Body of pancreas (tissue), 4 donors: ENCODE measurements at regions not wholly inside any gene's neighbourhood (a gene's known extent, or its start where the extent isn't known, plus 50 kb on each side); places are given as distances from the start of the nearest gene placed in this dataset.

Experiments
- POLR2A ChIP-seq, 3 donors: fragments of 450-650 bp; IDR thresholded peaks; one replicate each; pipeline ENCODE4 v1.6.1; 2016; ENCODE audit warnings: antibody characterized with exemption in 3 of 3, mild to moderate bottlenecking in 2 of 3
- TF ChIP-seq, protein P1 (sequence below), 7 experiments: fragments of 450-650 bp in 4 of 7; fragments of 200-600 bp in 3 of 7; sonication (generic) in 3 of 7; IDR thresholded peaks; one replicate each; pipeline ENCODE4 v1.5.1; 2016 to 2019; ENCODE audit warnings: antibody characterized with exemption in 7 of 7

DNA sequence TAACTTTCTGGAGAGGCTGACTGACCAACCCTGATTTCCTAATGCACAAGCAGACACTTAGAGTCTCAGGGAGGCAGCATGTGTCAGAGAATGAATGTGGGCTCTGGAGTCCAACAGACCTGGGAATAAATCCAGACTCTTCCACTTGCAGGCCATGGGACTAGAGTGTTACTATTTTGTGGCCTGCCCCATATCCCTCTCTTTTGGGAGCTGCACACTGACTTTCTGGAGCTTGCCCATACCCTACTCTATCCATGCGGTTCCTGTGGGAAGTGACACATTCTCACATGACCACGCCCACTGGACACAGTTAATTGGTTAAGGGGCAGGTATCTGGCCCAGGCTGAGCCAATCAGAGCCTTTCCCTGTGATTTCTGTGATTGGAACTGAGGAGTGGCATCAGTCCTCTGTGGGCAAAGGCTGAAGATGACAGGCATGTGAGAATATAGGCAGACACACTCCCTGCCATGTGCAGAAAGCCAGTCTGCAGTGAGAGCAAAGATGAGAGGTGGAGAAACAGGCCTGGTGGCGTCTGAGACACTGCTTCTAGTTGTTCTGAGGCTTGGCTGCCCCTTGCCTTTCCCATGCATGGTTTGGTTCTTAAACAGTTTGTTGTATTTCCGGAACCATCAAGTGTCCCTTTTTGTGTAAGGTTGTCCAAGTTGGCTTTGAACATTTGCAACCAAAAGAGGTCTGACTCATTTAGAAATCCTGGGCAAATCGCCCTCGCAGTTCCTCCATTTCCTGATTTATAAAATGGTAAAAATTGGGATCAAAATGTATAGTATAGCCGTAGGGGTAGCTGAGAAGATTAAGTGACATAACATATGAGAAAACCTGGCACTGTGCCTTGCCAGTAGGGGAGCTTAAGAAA, 125.6 kb downstream of the CDC5L start:
- no peak for TF ChIP-seq POLR2A (IDR thresholded peaks at IDR 0.05)
- TF ChIP-seq, protein P1, sequence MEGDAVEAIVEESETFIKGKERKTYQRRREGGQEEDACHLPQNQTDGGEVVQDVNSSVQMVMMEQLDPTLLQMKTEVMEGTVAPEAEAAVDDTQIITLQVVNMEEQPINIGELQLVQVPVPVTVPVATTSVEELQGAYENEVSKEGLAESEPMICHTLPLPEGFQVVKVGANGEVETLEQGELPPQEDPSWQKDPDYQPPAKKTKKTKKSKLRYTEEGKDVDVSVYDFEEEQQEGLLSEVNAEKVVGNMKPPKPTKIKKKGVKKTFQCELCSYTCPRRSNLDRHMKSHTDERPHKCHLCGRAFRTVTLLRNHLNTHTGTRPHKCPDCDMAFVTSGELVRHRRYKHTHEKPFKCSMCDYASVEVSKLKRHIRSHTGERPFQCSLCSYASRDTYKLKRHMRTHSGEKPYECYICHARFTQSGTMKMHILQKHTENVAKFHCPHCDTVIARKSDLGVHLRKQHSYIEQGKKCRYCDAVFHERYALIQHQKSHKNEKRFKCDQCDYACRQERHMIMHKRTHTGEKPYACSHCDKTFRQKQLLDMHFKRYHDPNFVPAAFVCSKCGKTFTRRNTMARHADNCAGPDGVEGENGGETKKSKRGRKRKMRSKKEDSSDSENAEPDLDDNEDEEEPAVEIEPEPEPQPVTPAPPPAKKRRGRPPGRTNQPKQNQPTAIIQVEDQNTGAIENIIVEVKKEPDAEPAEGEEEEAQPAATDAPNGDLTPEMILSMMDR (IDR thresholded peaks at IDR 0.05): no peak
